NB4 (cell line): ENCODE measurements at regions not wholly inside any gene's neighbourhood (a gene's known extent, or its start where the extent isn't known, plus 50 kb on each side); places are given as distances from the start of the nearest gene placed in this dataset.

Experiments used
- DNase-seq: peaks from one replicate; pipeline ENCODE4 v3.0.0; 2010; ENCODE audit warnings: low read depth
- H3K4me3 ChIP-seq: one replicate; pipeline ENCODE4 v1.5.1; 2011; ENCODE audit warnings: mild to moderate bottlenecking, low read depth, low read length, moderate library complexity
- CTCF ChIP-seq: IDR thresholded peaks from one replicate; pipeline ENCODE4 v1.5.1; 2012; ENCODE audit warnings: low read depth, low read length
- MAX ChIP-seq: IDR thresholded peaks from 2 replicates; pipeline ENCODE4 v1.6.1; 2011; ENCODE audit warnings: low read depth, low read length
- MYC ChIP-seq: IDR thresholded peaks from 2 replicates; pipeline ENCODE4 v1.6.1; 2011; ENCODE audit warnings: low read depth, low read length
- POLR2A ChIP-seq: IDR thresholded peaks from 2 replicates; pipeline ENCODE4 v1.6.1; 2011; ENCODE audit warnings: mild to moderate bottlenecking; ENCODE audit not compliant: insufficient read length; ENCODE audit errors: extremely low read depth

- TF ChIP-seq POLR2A, result no peak
- no peak for TF ChIP-seq CTCF
- no peak for TF ChIP-seq MYC
- no peak for TF ChIP-seq MAX
- no peak for DNase-seq
- H3K4me3 ChIP-seq, result no peak overlapping the region
Measured at GRCh38 chr1:185450917-185451316, 133.9 kb upstream of the IVNS1ABP start.

- H3K4me3 ChIP-seq, result no peak overlapping the region
- no peak for TF ChIP-seq MAX
- TF ChIP-seq MYC, result no peak
- no peak for TF ChIP-seq CTCF
- no peak for TF ChIP-seq POLR2A
- DNase-seq, result no peak
Measured at GRCh38 chr1:185450060-185450788, 133.2 kb upstream of the IVNS1ABP start.

- TF ChIP-seq MAX, result no peak
- no peak for TF ChIP-seq CTCF
- no peak for TF ChIP-seq MYC
- no peak for TF ChIP-seq POLR2A
- H3K4me3 ChIP-seq, result no peak overlapping the region
- no peak for DNase-seq
Measured at GRCh38 chr1:185449378-185450059, 132.5 kb upstream of the IVNS1ABP start.

- TF ChIP-seq MAX (no peak), CTCF (no peak), MYC (no peak), POLR2A (no peak)
- DNase-seq, result no peak
- H3K4me3 ChIP-seq, result no peak overlapping the region
Measured at GRCh38 chr1:185448591-185449186, 131.6 kb upstream of the IVNS1ABP start.

- H3K4me3 ChIP-seq, result no peak overlapping the region
Measured at GRCh38 chr1:185446131-185446530, 129.1 kb upstream of the IVNS1ABP start.

More at GRCh38 chr1:185446131-185446530, 129.1 kb upstream of the IVNS1ABP start:
- no peak for DNase-seq
- TF ChIP-seq MAX (no peak), POLR2A (no peak)
